Activated gamma-delta T cell treated with Interleukin-2 at 50 U/mL for 16 hours (primary cell): ENCODE measurements at regions not wholly inside any gene's neighbourhood (a gene's known extent, or its start where the extent isn't known, plus 50 kb on each side); places are given as distances from the start of the nearest gene placed in this dataset.
"Not testable (repeated sequence)": the region's sequence is repeated elsewhere in the genome, so short reads cannot be mapped to it uniquely, and the experiment has no call there.

Experiments
- DNase-seq: peaks from one replicate; pipeline ENCODE4 v3.0.0-alpha.2; 2020

DNA sequence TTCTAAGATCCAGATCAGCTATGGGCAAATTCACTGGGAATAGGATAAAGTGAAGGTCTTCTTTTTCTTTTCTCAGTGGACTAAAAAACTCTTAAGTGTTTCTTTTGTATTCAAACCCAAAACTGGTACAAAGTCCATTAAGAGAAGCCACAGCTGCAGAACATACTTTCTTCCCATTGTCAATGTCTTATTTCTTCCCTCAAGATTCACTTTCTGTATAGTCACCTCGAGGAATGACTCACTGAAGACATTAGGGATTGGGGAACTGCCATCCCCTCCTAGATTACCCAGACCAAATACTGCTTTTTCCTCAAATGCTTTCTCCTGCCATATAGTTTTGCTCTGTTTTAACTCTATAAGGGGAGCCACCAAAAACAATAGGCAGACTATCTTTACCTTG, 117.4 kb upstream of the SYT13 start:
- not testable (repeated sequence) for DNase-seq

- DNase-seq, result no peak
Observed at GRCh38 chr11:45402049-45402630, 116.0 kb upstream of the SYT13 start.

- DNase-seq, result no peak
Observed at GRCh38 chr11:45400591-45400990, 114.5 kb upstream of the SYT13 start.

GRCh38 chr11:45399166-45399565, 113.0 kb upstream of the SYT13 start:
- no peak for DNase-seq

- DNase-seq, result no peak
Observed at GRCh38 chr11:45398325-45398724, 112.2 kb upstream of the SYT13 start.

- DNase-seq, result no peak
Observed at GRCh38 chr11:45396394-45396793, 110.3 kb upstream of the SYT13 start.

GRCh38 chr11:45395947-45396346, 109.8 kb upstream of the SYT13 start:
- no peak for DNase-seq

DNA sequence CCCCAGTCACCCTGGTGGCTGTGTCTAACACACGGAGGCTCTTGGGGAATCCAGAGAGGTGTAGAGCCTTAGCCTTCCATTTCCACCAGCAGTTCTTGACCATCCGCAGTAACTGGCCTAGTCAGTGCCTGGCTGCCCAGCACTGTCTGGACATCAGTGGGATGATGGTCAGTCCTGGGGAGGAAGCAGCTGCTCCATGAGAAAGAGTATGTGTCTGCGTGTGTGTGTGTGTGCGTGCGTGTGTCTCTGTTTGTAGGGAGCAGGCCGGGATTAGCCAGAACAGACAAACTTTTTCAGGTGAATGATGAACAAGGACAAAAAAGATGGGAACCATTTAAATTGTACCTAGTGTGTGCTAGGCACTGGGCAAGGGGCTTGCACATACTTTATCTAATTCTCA, 109.3 kb upstream of the SYT13 start:
- DNase-seq, result no peak

GRCh38 chr11:45394294-45395085, 108.3 kb upstream of the SYT13 start:
- no peak for DNase-seq

DNA sequence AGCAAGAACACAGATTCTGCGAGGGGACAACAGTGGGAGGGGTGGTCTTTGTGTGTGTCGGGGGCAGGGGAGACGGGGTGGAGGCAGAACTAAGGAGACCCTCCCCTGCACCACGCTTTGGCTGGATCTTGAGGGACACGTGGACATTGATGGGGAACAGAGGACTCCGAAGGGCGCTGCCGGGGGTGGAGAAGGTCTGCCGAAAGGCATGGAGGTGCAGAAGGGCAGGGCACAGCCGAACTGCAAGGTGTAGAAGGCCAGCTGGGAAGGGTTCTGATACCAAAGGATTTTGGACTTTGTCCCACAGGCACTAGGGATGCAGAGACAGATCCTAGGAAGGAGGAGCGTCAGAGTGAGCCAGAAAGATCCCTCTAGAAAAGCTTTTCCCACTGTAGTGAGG, 107.7 kb upstream of the SYT13 start:
- DNase-seq, result no peak

- no peak for DNase-seq
Observed at GRCh38 chr11:45393334-45393733, 107.2 kb upstream of the SYT13 start.

GRCh38 chr11:45392591-45393091, 106.5 kb upstream of the SYT13 start:
- DNase-seq, result no peak

GRCh38 chr11:45392154-45392553, 106.0 kb upstream of the SYT13 start:
- DNase-seq, result no peak

- DNase-seq, result no peak
Observed at GRCh38 chr11:45391168-45391850, 105.2 kb upstream of the SYT13 start.

- no peak for DNase-seq
Observed at GRCh38 chr11:45390407-45390806, 104.3 kb upstream of the SYT13 start.

GRCh38 chr11:45388472-45388871, 102.3 kb upstream of the SYT13 start:
- no peak for DNase-seq

DNA sequence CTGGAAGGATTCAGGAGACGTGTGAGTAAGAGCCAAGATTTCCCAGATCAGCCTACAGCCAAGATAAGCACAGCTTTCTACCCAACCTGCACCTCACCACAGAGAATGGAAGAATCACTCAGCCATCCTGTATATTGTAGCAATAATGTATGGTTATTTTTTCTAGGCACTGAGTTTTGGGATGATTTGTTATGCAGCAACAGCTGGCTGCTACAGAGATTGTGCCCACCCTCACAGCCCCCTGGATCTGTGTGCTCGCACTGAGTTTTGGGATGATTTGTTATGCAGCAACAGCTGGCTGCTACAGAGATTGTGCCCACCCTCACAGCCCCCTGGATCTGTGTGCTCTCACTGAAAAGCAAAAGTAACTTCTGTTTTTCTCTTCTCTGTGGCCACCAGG, 101.7 kb upstream of the SYT13 start:
- DNase-seq, result not testable (repeated sequence)

DNA sequence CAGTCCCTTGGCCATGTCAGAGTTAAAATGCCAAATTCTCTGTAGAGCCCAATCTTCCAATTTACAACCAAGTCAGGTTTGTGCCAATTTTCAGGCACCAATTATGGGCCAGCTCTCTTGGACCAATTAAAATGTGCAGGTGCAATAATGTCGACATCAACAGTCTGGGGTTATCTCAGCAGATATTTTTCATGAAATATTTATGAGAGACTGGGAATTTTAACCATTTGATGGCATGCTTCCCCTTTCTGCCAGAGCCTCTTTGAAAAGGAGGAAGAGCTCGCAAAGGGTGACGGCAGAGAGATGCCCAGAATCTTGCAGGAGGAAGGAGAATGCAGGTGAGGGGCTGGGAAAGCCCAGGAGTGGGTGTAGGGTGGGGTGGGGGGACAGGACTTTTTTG, 100.8 kb upstream of the SYT13 start:
- DNase-seq, result no peak

GRCh38 chr11:45385844-45386243, 99.7 kb upstream of the SYT13 start:
- no peak for DNase-seq

GRCh38 chr11:45385423-45385822, 99.3 kb upstream of the SYT13 start:
- DNase-seq, result no peak

GRCh38 chr11:45384711-45385241, 98.6 kb upstream of the SYT13 start:
- no peak for DNase-seq

- DNase-seq, result no peak
Observed at GRCh38 chr11:45384016-45384415, 97.9 kb upstream of the SYT13 start.

- no peak for DNase-seq
Observed at GRCh38 chr11:45383224-45383623, 97.1 kb upstream of the SYT13 start.
